ENCODE measurements at regions not wholly inside any gene's neighbourhood (a gene's known extent, or its start where the extent isn't known, plus 50 kb on each side); places are given as distances from the start of the nearest gene placed in this dataset.

- H3K36me3 Mint-ChIP-seq = peaks cover 0 to 3% (median under 1%) of the 10 kb centered on the region in 3 donors
- no peak overlapping the region for H3K27ac Mint-ChIP-seq
- H3K4me3 Mint-ChIP-seq = no peak overlapping the region
- H3K27me3 Mint-ChIP-seq (ENCODE audit: low read depth in 3 of 3) = peaks cover 0 to 1% (median 0%) of the 10 kb centered on the region in 3 donors
- H3K4me1 Mint-ChIP-seq = peaks cover 24 to 28% of the 10 kb centered on the region in 2 donors
- no peaks in the 10 kb centered on the region for H3K9me3 Mint-ChIP-seq
- DNase-seq = no peak
These were observed 144.4 kb upstream of the PWP1 start for GRCh38 chr12:107541001-107541705.

- Mint-ChIP-seq H3K27me3 (ENCODE audit: low read depth in 3 of 3) (peaks cover 0 to 1% (median 0%) of the 10 kb centered on the region in 3 donors), H3K27ac (no peak overlapping the region), H3K9me3 (no peaks in the 10 kb centered on the region), H3K36me3 (peaks cover 0 to 9% (median 3%) of the 10 kb centered on the region in 3 donors), H3K4me3 (no peak overlapping the region), H3K4me1 (peaks cover 4 to 5% of the 10 kb centered on the region in 2 donors)
- DNase-seq = no peak
These were observed 142.2 kb upstream of the PWP1 start for GRCh38 chr12:107543416-107543815.

- peaks cover 0 to under 1% of the 10 kb centered on the region in 2 donors for H3K4me1 Mint-ChIP-seq
- DNase-seq = no peak
- H3K27me3 Mint-ChIP-seq (ENCODE audit: low read depth in 3 of 3) = peaks cover 0 to 1% (median 0%) of the 10 kb centered on the region in 3 donors
- H3K36me3 Mint-ChIP-seq = peaks cover 0 to 9% (median 3%) of the 10 kb centered on the region in 3 donors
- no peak overlapping the region for H3K27ac Mint-ChIP-seq
- H3K9me3 Mint-ChIP-seq = no peaks in the 10 kb centered on the region
- H3K4me3 Mint-ChIP-seq = no peak overlapping the region
These were observed 141.8 kb upstream of the PWP1 start for GRCh38 chr12:107543841-107544240.

GRCh38 chr12:107544937-107545336 is 140.7 kb upstream of the PWP1 start:
- Mint-ChIP-seq H3K36me3 (peaks cover 0 to 9% (median 3%) of the 10 kb centered on the region in 3 donors), H3K27me3 (ENCODE audit: low read depth in 3 of 3) (peaks cover 0 to 3% (median 1%) of the 10 kb centered on the region in 3 donors), H3K4me1 (no peaks in the 10 kb centered on the region), H3K9me3 (no peaks in the 10 kb centered on the region), H3K27ac (no peak overlapping the region), H3K4me3 (no peak overlapping the region)
- no peak for DNase-seq

GRCh38 chr12:107545737-107546353 is 139.8 kb upstream of the PWP1 start:
- H3K27ac Mint-ChIP-seq = no peak overlapping the region
- H3K4me3 Mint-ChIP-seq = no peak overlapping the region
- no peaks in the 10 kb centered on the region for H3K9me3 Mint-ChIP-seq
- peaks cover 0 to 3% (median 1%) of the 10 kb centered on the region in 3 donors for H3K27me3 Mint-ChIP-seq (ENCODE audit: low read depth in 3 of 3)
- H3K4me1 Mint-ChIP-seq = no peaks in the 10 kb centered on the region
- peaks cover 0 to 9% (median 3%) of the 10 kb centered on the region in 3 donors for H3K36me3 Mint-ChIP-seq
- no peak for DNase-seq

- Mint-ChIP-seq H3K4me3 (no peak overlapping the region), H3K27ac (no peak overlapping the region), H3K4me1 (no peaks in the 10 kb centered on the region), H3K36me3 (peaks cover 0 to 9% (median 3%) of the 10 kb centered on the region in 3 donors), H3K27me3 (ENCODE audit: low read depth in 3 of 3) (peaks cover 0 to 3% (median 1%) of the 10 kb centered on the region in 3 donors), H3K9me3 (no peaks in the 10 kb centered on the region)
- no peak for DNase-seq
These were observed 138.2 kb upstream of the PWP1 start for GRCh38 chr12:107547389-107547788.

- Mint-ChIP-seq H3K36me3 (peaks cover 0 to 9% (median 3%) of the 10 kb centered on the region in 3 donors), H3K9me3 (no peaks in the 10 kb centered on the region), H3K27ac (no peak overlapping the region), H3K27me3 (ENCODE audit: low read depth in 3 of 3) (peaks cover 0 to 3% (median 0%) of the 10 kb centered on the region in 3 donors), H3K4me3 (no peak overlapping the region), H3K4me1 (no peaks in the 10 kb centered on the region)
- DNase-seq = no peak
These were observed 135.7 kb upstream of the PWP1 start for GRCh38 chr12:107549651-107550480.

GRCh38 chr12:107551434-107551833 is 134.2 kb upstream of the PWP1 start:
- no peak overlapping the region for H3K27ac Mint-ChIP-seq

GRCh38 chr12:107552263-107552662 is 133.3 kb upstream of the PWP1 start:
- no peak overlapping the region for H3K27ac Mint-ChIP-seq
- no peaks in the 10 kb centered on the region for H3K4me1 Mint-ChIP-seq
- peaks cover 0 to 5% (median 0%) of the 10 kb centered on the region in 3 donors for H3K36me3 Mint-ChIP-seq
- no peak for DNase-seq
- H3K27me3 Mint-ChIP-seq (ENCODE audit: low read depth in 3 of 3) = peaks cover 0 to 3% (median 0%) of the 10 kb centered on the region in 3 donors
- H3K9me3 Mint-ChIP-seq = no peaks in the 10 kb centered on the region
- no peak overlapping the region for H3K4me3 Mint-ChIP-seq

More at GRCh38 chr12:107551434-107551833, 134.2 kb upstream of the PWP1 start:
- Mint-ChIP-seq H3K4me3 (no peak overlapping the region), H3K36me3 (peaks cover 0 to 5% (median 0%) of the 10 kb centered on the region in 3 donors), H3K9me3 (no peaks in the 10 kb centered on the region), H3K27me3 (ENCODE audit: low read depth in 3 of 3) (peaks cover 0 to 3% (median 0%) of the 10 kb centered on the region in 3 donors), H3K4me1 (no peaks in the 10 kb centered on the region)
- DNase-seq = no peak

GRCh38 chr12:107553211-107553765 is 132.3 kb upstream of the PWP1 start:
- Mint-ChIP-seq H3K27ac (no peak overlapping the region), H3K4me3 (no peak overlapping the region), H3K4me1 (no peaks in the 10 kb centered on the region), H3K27me3 (ENCODE audit: low read depth in 3 of 3) (peaks cover 0 to 3% (median 0%) of the 10 kb centered on the region in 3 donors), H3K9me3 (no peaks in the 10 kb centered on the region), H3K36me3 (no peaks in the 10 kb centered on the region)
- DNase-seq = no peak

GRCh38 chr12:107554941-107555340 is 130.7 kb upstream of the PWP1 start:
- H3K9me3 Mint-ChIP-seq = no peaks in the 10 kb centered on the region
- no peak overlapping the region for H3K27ac Mint-ChIP-seq
- no peak overlapping the region for H3K4me3 Mint-ChIP-seq
- no peaks in the 10 kb centered on the region for H3K36me3 Mint-ChIP-seq
- H3K4me1 Mint-ChIP-seq = no peaks in the 10 kb centered on the region
- H3K27me3 Mint-ChIP-seq (ENCODE audit: low read depth in 3 of 3) = peaks cover 0 to 2% (median 0%) of the 10 kb centered on the region in 3 donors
- no peak for DNase-seq

- Mint-ChIP-seq H3K9me3 (no peaks in the 10 kb centered on the region), H3K27ac (no peak overlapping the region), H3K27me3 (ENCODE audit: low read depth in 3 of 3) (peaks cover 0 to 5% (median 0%) of the 10 kb centered on the region in 3 donors), H3K36me3 (no peaks in the 10 kb centered on the region), H3K4me3 (no peak overlapping the region), H3K4me1 (no peaks in the 10 kb centered on the region)
- DNase-seq = no peak
These were observed 128.6 kb upstream of the PWP1 start for GRCh38 chr12:107557026-107557425.

GRCh38 chr12:107557589-107558100 is 128.0 kb upstream of the PWP1 start:
- Mint-ChIP-seq H3K9me3 (no peaks in the 10 kb centered on the region), H3K27me3 (ENCODE audit: low read depth in 3 of 3) (peaks cover 0 to 5% (median 2%) of the 10 kb centered on the region in 3 donors), H3K4me1 (no peaks in the 10 kb centered on the region), H3K27ac (no peak overlapping the region), H3K36me3 (no peaks in the 10 kb centered on the region), H3K4me3 (no peak overlapping the region)
- no peak for DNase-seq
